ENCODE measurements at regions not wholly inside any gene's neighbourhood (a gene's known extent, or its start where the extent isn't known, plus 50 kb on each side); places are given as distances from the start of the nearest gene placed in this dataset.

DNA sequence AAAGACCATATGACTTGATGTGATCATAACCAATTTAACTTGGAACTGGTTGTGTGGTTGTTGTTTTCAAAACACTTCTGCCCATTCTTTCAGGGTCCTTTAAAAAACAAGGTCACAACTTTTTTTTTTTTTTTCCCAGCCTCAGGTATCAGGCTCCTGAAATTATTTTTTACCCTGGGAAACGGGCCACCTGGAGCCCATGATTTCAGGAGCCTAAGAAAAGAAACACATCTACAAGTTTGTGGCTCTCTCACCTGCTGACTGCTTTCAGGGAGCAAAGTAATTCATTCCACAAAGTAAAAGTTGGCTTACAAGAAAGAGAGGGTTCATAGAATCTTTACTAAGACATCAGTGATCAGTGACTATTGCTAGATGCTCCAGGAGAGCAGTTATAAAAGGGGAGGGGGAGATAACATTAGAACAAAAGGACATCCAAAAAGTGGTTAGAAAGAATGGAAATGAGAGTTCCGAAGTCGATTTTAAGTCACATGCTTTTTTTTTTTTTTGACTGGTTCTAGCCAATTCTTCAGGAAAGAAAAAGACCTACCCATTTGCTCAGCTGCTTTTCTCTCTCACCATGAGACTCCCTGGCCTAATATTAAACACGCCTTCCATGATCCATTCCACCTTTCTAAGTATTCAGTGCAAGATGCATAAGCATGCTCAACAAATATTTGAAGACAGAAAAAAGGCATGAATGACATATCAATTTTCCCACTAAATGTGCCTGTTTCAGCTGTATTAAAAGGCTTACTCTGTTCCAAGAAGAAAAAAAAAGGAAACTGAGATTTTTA is 267.3 kb downstream of the LRATD1 start:
- TF ChIP-seq, protein P1, sequence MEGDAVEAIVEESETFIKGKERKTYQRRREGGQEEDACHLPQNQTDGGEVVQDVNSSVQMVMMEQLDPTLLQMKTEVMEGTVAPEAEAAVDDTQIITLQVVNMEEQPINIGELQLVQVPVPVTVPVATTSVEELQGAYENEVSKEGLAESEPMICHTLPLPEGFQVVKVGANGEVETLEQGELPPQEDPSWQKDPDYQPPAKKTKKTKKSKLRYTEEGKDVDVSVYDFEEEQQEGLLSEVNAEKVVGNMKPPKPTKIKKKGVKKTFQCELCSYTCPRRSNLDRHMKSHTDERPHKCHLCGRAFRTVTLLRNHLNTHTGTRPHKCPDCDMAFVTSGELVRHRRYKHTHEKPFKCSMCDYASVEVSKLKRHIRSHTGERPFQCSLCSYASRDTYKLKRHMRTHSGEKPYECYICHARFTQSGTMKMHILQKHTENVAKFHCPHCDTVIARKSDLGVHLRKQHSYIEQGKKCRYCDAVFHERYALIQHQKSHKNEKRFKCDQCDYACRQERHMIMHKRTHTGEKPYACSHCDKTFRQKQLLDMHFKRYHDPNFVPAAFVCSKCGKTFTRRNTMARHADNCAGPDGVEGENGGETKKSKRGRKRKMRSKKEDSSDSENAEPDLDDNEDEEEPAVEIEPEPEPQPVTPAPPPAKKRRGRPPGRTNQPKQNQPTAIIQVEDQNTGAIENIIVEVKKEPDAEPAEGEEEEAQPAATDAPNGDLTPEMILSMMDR (IDR thresholded peaks at IDR 0.05; ENCODE audit: low read depth, low read length) = no peak
- TF ChIP-seq EZH2phosphoT487 (IDR thresholded peaks at IDR 0.05; ENCODE audit: low read depth) = no peak
